Activated T-cell treated with anti-CD3 and anti-CD28 coated beads, Interleukin-2, amount 50 U/mL, for 48 hours (primary cell): ENCODE measurements at regions not wholly inside any gene's neighbourhood (a gene's known extent, or its start where the extent isn't known, plus 50 kb on each side); places are given as distances from the start of the nearest gene placed in this dataset.

ENCODE experiments used
- DNase-seq, 2 experiments: peaks; one replicate each; pipeline ENCODE4 v3.0.0-alpha.2; 2020

- no peak for DNase-seq
Observed at GRCh38 chr7:25316366-25316765, 88.1 kb upstream of the NPVF start.

GRCh38 chr7:25318047-25318446 is 89.8 kb upstream of the NPVF start:
- no peak for DNase-seq

GRCh38 chr7:25319707-25320106 is 91.4 kb upstream of the NPVF start:
- DNase-seq = no peak

GRCh38 chr7:25320791-25321190 is 92.5 kb upstream of the NPVF start:
- DNase-seq = no peak

- no peak for DNase-seq
Observed at GRCh38 chr7:25321424-25321823, 93.1 kb upstream of the NPVF start.

- no peak for DNase-seq
Observed at GRCh38 chr7:25322473-25322872, 94.2 kb upstream of the NPVF start.

GRCh38 chr7:25325186-25325757 is 97.0 kb upstream of the NPVF start:
- DNase-seq = no peak

GRCh38 chr7:25326501-25327156 is 98.3 kb upstream of the NPVF start:
- no peak for DNase-seq

- DNase-seq = no peak
Observed at GRCh38 chr7:25329815-25330214, 101.5 kb upstream of the NPVF start.

GRCh38 chr7:25333296-25333928 is 105.1 kb upstream of the NPVF start:
- DNase-seq = no peak

- no peak for DNase-seq
Observed at GRCh38 chr7:25347360-25348066, 119.2 kb upstream of the NPVF start.

- no peak for DNase-seq
Observed at GRCh38 chr7:25348104-25348503, 119.8 kb upstream of the NPVF start.

- no peak for DNase-seq
Observed at GRCh38 chr7:25349283-25350017, 121.2 kb upstream of the NPVF start.

GRCh38 chr7:25350041-25350440 is 121.8 kb upstream of the NPVF start:
- DNase-seq = no peak

GRCh38 chr7:25351761-25352160 is 123.5 kb upstream of the NPVF start:
- no peak for DNase-seq

- no peak for DNase-seq
Observed at GRCh38 chr7:25353196-25353595, 124.9 kb upstream of the NPVF start.

- DNase-seq = no peak
Observed at GRCh38 chr7:25353732-25354131, 125.4 kb upstream of the NPVF start.

- DNase-seq = no peak
Observed at GRCh38 chr7:25356534-25357151, 128.4 kb upstream of the NPVF start.

GRCh38 chr7:25358926-25359325 is 130.6 kb upstream of the NPVF start:
- no peak for DNase-seq

- DNase-seq = no peak
Observed at GRCh38 chr7:25359471-25360059, 131.3 kb upstream of the NPVF start.

- no peak for DNase-seq
Observed at GRCh38 chr7:25360451-25360850, 132.2 kb upstream of the NPVF start.

- no peak for DNase-seq
Observed at GRCh38 chr7:25361387-25361786, 133.1 kb upstream of the NPVF start.
